Pancreas (tissue), 10 donors: ENCODE measurements at regions not wholly inside any gene's neighbourhood (a gene's known extent, or its start where the extent isn't known, plus 50 kb on each side); places are given as distances from the start of the nearest gene placed in this dataset.

Source experiments
- ATAC-seq, 4 donors: fragments of 200-7000 bp; cut with Tn5 transposase; one replicate each; pipeline versions ENCODE4 v1.8.0 to v1.9.1; 2020; ENCODE audit warnings: mild to moderate bottlenecking in 4 of 4, moderate library complexity in 4 of 4
- DNase-seq, 6 donors: peaks; one replicate each; pipeline ENCODE4 v3.0.0-alpha.2; 2020
- FAIRE-seq: peaks from 2 replicates; lab custom pipeline; 2012; peaks lifted over from hg19 to GRCh38; lab: Jason Lieb, UNC
- H3K27ac ChIP-seq, 4 donors: fragments of 200-600 bp; sonication (generic); 1 replicate in 3 of 4; 2 replicates in 1 of 4; pipeline versions ENCODE4 v1.5.0 to v1.8.0; 2020
- H3K27me3 ChIP-seq, 4 donors: fragments of 200-600 bp; one replicate each; pipeline ENCODE4 v1.8.0; 2021
- H3K36me3 ChIP-seq, 3 donors: fragments of 200-600 bp; sonication (generic) in 1 of 3; one replicate each; pipeline versions ENCODE4 v1.5.0 to v1.8.0; 2020 to 2021
- H3K4me1 ChIP-seq, 3 donors: fragments of 200-600 bp; one replicate each; pipeline ENCODE4 v1.8.0; 2021
- H3K4me3 ChIP-seq, 4 donors: fragments of 200-600 bp; sonication (generic) in 2 of 4; one replicate each; pipeline versions ENCODE4 v1.5.0 to v1.8.0; 2020 to 2021
- H3K9me3 ChIP-seq, 4 donors: fragments of 200-600 bp; one replicate each; pipeline ENCODE4 v1.8.0; 2021
- WGBS, 2 donors: extraction: QIAGEN DNeasy Blood & Tissue Kit; methylation state at CpG; one replicate each; pipeline ENCODE4 v1.1.7; 2013; 5-methylcytosine and 5-hydroxymethylcytosine counted together
- intact Hi-C, 3 donors: fragments of 100-400 bp; cut with DNase I; formaldehyde crosslinking; loops; one replicate each; pipeline versions ENCODE4 v1.11.1 to v1.14.2; 2022
- TF ChIP-seq, protein P1 (sequence below), 4 donors: fragments of 200-600 bp; sonication (generic) in 3 of 4; IDR thresholded peaks; one replicate each; pipeline versions ENCODE4 v1.5.0 to v1.8.0; 2021; ENCODE audit warnings: antibody characterized with exemption in 4 of 4
- donor health status: healthy with polysubstance abuse.
- donor health status: DM: no; HTN: no; CAD: no; lungs with moderate emphysema.
- donor health status: DM: no; HTN: no; CAD: no.
- donor health status: control.
- donor health status: control.
- donor health status: Bipolar disorder and iron deficiency.
- donor health status: DM: yes; HTN: yes; CAD: no.
- donor health status: DM: no; HTN: no; CAD: no.
- donor health status: DM: no; HTN: no; CAD: no.
- donor health status: DM: yes; HTN: yes; CAD: no.

DNA sequence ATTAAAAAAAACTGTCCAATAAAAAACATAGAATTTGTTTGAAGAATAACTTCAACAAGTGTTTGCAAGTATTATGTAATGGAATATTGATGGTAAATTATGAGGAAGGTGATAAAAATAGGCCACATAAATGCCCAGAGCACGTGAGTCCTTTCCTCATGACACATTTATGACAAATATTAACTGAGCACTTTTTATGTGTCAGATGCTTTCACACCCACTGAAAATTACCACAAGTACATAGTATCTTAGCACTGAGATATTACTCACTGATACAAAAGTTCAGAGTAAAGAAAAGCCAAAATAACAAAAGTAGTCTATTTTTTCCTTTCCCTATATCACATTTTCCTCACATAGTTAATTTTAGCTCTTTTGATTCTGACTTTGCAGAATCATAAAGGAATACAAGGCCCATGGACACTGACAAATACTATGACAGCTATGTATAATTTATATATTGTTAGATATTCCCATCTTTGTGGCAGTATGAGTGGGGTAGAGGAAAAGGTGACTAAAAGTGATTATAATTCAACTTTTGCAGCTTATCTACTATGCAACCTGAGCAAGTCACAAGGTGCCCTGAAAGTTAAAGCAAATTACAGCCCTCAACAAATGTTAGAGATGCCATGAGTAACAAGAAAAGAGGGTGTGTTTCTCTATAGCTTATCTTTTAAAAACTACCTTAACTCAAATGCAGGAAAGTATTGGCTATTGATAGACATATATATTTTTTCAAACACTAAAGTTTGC lies 80.7 kb downstream of the RBMY1D start:
- ATAC-seq (no peak), DNase-seq (no peak), FAIRE-seq (no peak)
- H3K36me3 ChIP-seq, result no peaks in the 10 kb centered on the region
- H3K27ac ChIP-seq, result no peak overlapping the region
- WGBS, 2 donors, result 25% methylated on average over 1 of the region's 1 CpG; no CpG with 5 or more reads in 1 of the 2 donors
- intact Hi-C loops, result no loop called here
- no peaks in the 10 kb centered on the region for H3K4me1 ChIP-seq
- H3K27me3 ChIP-seq, result no peaks in the 10 kb centered on the region
- H3K4me3 ChIP-seq, result no peak overlapping the region
- H3K9me3 ChIP-seq, result no peaks in the 10 kb centered on the region
- TF ChIP-seq, protein P1, sequence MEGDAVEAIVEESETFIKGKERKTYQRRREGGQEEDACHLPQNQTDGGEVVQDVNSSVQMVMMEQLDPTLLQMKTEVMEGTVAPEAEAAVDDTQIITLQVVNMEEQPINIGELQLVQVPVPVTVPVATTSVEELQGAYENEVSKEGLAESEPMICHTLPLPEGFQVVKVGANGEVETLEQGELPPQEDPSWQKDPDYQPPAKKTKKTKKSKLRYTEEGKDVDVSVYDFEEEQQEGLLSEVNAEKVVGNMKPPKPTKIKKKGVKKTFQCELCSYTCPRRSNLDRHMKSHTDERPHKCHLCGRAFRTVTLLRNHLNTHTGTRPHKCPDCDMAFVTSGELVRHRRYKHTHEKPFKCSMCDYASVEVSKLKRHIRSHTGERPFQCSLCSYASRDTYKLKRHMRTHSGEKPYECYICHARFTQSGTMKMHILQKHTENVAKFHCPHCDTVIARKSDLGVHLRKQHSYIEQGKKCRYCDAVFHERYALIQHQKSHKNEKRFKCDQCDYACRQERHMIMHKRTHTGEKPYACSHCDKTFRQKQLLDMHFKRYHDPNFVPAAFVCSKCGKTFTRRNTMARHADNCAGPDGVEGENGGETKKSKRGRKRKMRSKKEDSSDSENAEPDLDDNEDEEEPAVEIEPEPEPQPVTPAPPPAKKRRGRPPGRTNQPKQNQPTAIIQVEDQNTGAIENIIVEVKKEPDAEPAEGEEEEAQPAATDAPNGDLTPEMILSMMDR (IDR thresholded peaks at IDR 0.05), result no peak

DNA sequence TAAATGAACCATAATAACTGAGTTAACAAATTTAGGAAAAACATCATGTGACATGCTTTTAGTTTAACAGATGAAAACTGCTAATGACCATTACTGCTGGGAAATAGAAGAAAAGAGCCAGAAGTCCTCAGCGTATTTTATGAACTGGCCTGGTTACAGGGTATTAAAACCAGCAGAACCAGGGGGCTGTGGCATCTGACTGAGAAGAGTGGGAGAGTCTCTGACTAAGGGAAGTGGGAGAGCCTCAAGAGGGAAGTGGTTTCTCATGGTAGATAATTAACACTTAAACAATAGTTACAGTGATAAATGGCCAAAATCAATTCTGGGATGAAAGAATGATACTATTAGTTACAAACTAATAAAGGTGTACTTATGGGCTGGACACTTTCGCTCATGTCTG lies 79.8 kb downstream of the RBMY1D start:
- H3K9me3 ChIP-seq, result no peaks in the 10 kb centered on the region
- DNase-seq (no peak), ATAC-seq (no peak), FAIRE-seq (no peak)
- H3K4me3 ChIP-seq, result no peak overlapping the region
- H3K27me3 ChIP-seq, result no peaks in the 10 kb centered on the region
- no peaks in the 10 kb centered on the region for H3K36me3 ChIP-seq
- H3K4me1 ChIP-seq, result no peaks in the 10 kb centered on the region
- TF ChIP-seq, protein P1 (IDR thresholded peaks at IDR 0.05), result no peak
- no peak overlapping the region for H3K27ac ChIP-seq
- intact Hi-C loops, result no loop called here
- 56% methylated on average over 2 of the region's 2 CpGs; no CpG with 5 or more reads in 1 of the 2 donors for WGBS, 2 donors

DNA sequence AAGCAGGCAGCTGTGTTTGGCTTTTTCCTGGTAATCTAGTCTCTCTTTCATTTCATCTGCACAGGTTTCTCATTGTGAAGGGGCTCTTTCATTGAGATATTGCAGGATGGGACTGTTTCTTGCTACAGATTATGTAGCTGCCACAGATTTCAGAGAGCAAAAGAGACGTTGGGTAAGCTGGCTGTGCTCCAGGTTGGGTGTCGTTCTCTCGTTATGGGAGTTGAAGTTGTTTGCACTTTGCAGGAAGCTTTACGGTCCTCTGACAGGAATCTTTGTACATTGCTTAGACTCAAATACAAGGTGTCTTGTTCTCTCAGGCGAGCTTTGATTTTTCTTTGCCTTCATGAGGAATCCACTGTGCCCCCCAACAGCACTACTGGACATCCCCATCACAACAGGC lies 72.4 kb downstream of the RBMY1D start:
- ATAC-seq (no peak), DNase-seq (no peak), FAIRE-seq (no peak)
- intact Hi-C loops, result no loop called here
- H3K4me1 ChIP-seq, result no peaks in the 10 kb centered on the region
- no peak overlapping the region for H3K27ac ChIP-seq
- TF ChIP-seq, protein P1 (IDR thresholded peaks at IDR 0.05), result no peak
- no peaks in the 10 kb centered on the region for H3K27me3 ChIP-seq
- H3K9me3 ChIP-seq, result no peaks in the 10 kb centered on the region
- no peak overlapping the region for H3K4me3 ChIP-seq
- H3K36me3 ChIP-seq, result no peaks in the 10 kb centered on the region
- 7% methylated on average over 5 of the region's 5 CpGs; no CpG with 5 or more reads in 1 of the 2 donors for WGBS, 2 donors

DNA sequence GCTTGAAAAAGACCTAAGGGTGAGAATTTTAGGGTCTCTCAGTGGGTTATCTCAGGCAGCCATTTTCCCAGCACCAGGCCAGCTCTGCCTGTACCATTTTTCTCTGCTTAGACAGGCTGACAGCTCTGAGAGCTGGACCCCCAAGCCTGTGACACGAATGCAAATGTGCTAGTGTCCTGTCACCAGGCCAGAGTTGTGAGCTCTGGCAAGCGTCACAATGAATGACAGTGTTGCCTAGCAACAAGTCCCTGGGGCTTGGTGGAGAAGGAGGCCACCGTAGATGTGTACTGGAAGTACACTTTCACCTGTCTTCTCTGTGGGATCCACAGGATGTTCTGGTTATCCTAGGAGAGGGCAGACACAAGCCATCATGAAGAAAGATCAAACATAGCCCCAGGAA lies 66.7 kb downstream of the RBMY1D start:
- 47% methylated on average over 3 of the region's 3 CpGs; no CpG with 5 or more reads in 1 of the 2 donors for WGBS, 2 donors
- intact Hi-C loops, result no loop called here
- FAIRE-seq, result no peak

More for the DNA sequence above, 66.7 kb downstream of the RBMY1D start:
- TF ChIP-seq, protein P1 (IDR thresholded peaks at IDR 0.05), result no peak
- Histone ChIP-seq H3K36me3 (no peaks in the 10 kb centered on the region), H3K9me3 (no peaks in the 10 kb centered on the region), H3K27ac (no peak overlapping the region), H3K4me1 (no peaks in the 10 kb centered on the region), H3K27me3 (no peaks in the 10 kb centered on the region), H3K4me3 (no peak overlapping the region)
- ATAC-seq, result no peak
- no peak for DNase-seq
